Activated CD8-positive, alpha-beta T cell treated with anti-CD3 and anti-CD28 coated beads, Interleukin-2, amount 10 ng/mL, durations not matched to agents 7 days and 5 days (primary cell): ENCODE measurements at regions not wholly inside any gene's neighbourhood (a gene's known extent, or its start where the extent isn't known, plus 50 kb on each side); places are given as distances from the start of the nearest gene placed in this dataset.

Experiments
- ATAC-seq: fragments of 150-1000 bp; cut with Tn5 transposase; one replicate; pipeline ENCODE4 v1.10.0; 2021; ENCODE audit warnings: moderate library complexity
- CTCF ChIA-PET: fragments of 350-600 bp; sonication (Branson Sonifier 250); formaldehyde crosslinking; loops from one replicate; lab custom pipeline; 2021; ENCODE audit warnings: antibody characterized with exemption; lab: Charles Lee
- POLR2A ChIA-PET: fragments of 350-600 bp; sonication (Branson Sonifier 250); formaldehyde crosslinking; loops from one replicate; lab custom pipeline; 2021; ENCODE audit warnings: antibody characterized with exemption; lab: Charles Lee
- DNase-seq: peaks from one replicate; pipeline ENCODE4 v3.0.0-alpha.2; 2020
- H3K27ac Mint-ChIP-seq: one replicate; pipeline ENCODE4 v1.8.0; 2021; ENCODE audit warnings: mild to moderate bottlenecking, mixed read lengths
- H3K27me3 Mint-ChIP-seq: one replicate; pipeline ENCODE4 v1.8.0; 2021; ENCODE audit warnings: low read depth, mixed read lengths
- H3K36me3 Mint-ChIP-seq: one replicate; pipeline ENCODE4 v1.8.0; 2021; ENCODE audit warnings: low read depth, mixed read lengths
- H3K4me1 Mint-ChIP-seq: one replicate; pipeline ENCODE4 v1.8.0; 2021; ENCODE audit warnings: low read depth, mixed read lengths
- H3K4me3 Mint-ChIP-seq: one replicate; pipeline ENCODE4 v1.8.0; 2021; ENCODE audit warnings: mild to moderate bottlenecking, mixed read lengths
- H3K9me3 Mint-ChIP-seq: one replicate; pipeline ENCODE4 v1.8.0; 2022; ENCODE audit warnings: mixed read lengths; ENCODE audit not compliant: insufficient read depth

- H3K4me1 Mint-ChIP-seq: no peaks in the 10 kb centered on the region
- DNase-seq (no peak), ATAC-seq (no peak)
- H3K4me3 Mint-ChIP-seq: no peak overlapping the region
- H3K27me3 Mint-ChIP-seq: peaks cover 3% of the 10 kb centered on the region
- no peak overlapping the region for H3K27ac Mint-ChIP-seq
- H3K36me3 Mint-ChIP-seq: no peaks in the 10 kb centered on the region
- ChIA-PET POLR2A (no interaction called here), CTCF (no interaction called here)
- H3K9me3 Mint-ChIP-seq: no peaks in the 10 kb centered on the region
These were observed 65.2 kb downstream of the OTX2 start for GRCh38 chr14:56745097-56745496.

- Mint-ChIP-seq H3K36me3 (no peaks in the 10 kb centered on the region), H3K27ac (no peak overlapping the region), H3K4me1 (no peaks in the 10 kb centered on the region), H3K27me3 (no peaks in the 10 kb centered on the region), H3K4me3 (no peak overlapping the region), H3K9me3 (no peaks in the 10 kb centered on the region)
- ChIA-PET CTCF (no interaction called here), POLR2A (no interaction called here)
- ATAC-seq (no peak), DNase-seq (no peak)
These were observed 66.3 kb downstream of the OTX2 start for GRCh38 chr14:56744016-56744415.

- ATAC-seq: no peak
- CTCF ChIA-PET: no interaction called here
- no peaks in the 10 kb centered on the region for H3K9me3 Mint-ChIP-seq
- H3K36me3 Mint-ChIP-seq: no peaks in the 10 kb centered on the region
- H3K27ac Mint-ChIP-seq: no peak overlapping the region
- no peak for DNase-seq
- H3K27me3 Mint-ChIP-seq: no peaks in the 10 kb centered on the region
- H3K4me1 Mint-ChIP-seq: no peaks in the 10 kb centered on the region
- no peak overlapping the region for H3K4me3 Mint-ChIP-seq
- POLR2A ChIA-PET: no interaction called here
These were observed 67.8 kb downstream of the OTX2 start for GRCh38 chr14:56742391-56742878.

- CTCF ChIA-PET: no interaction called here
- H3K4me1 Mint-ChIP-seq: no peaks in the 10 kb centered on the region
- no peak for ATAC-seq
- DNase-seq: no peak
- POLR2A ChIA-PET: no interaction called here
- H3K27me3 Mint-ChIP-seq: no peaks in the 10 kb centered on the region
- H3K36me3 Mint-ChIP-seq: no peaks in the 10 kb centered on the region
- no peaks in the 10 kb centered on the region for H3K9me3 Mint-ChIP-seq
- H3K27ac Mint-ChIP-seq: no peak overlapping the region
- H3K4me3 Mint-ChIP-seq: no peak overlapping the region
These were observed 69.0 kb downstream of the OTX2 start for GRCh38 chr14:56741325-56741724.

- no peak for ATAC-seq
- DNase-seq: no peak
- Mint-ChIP-seq H3K9me3 (no peaks in the 10 kb centered on the region), H3K4me1 (no peaks in the 10 kb centered on the region), H3K27me3 (peaks cover 8% of the 10 kb centered on the region), H3K4me3 (no peak overlapping the region), H3K27ac (no peak overlapping the region), H3K36me3 (no peaks in the 10 kb centered on the region)
- ChIA-PET CTCF (no interaction called here), POLR2A (no interaction called here)
These were observed 72.3 kb downstream of the OTX2 start for GRCh38 chr14:56738020-56738419.

- H3K36me3 Mint-ChIP-seq: no peaks in the 10 kb centered on the region
- DNase-seq (no peak), ATAC-seq (no peak)
- ChIA-PET CTCF (no interaction called here), POLR2A (interaction anchor here (0.6 kb wide), 1 partner anchor 1488 kb away, joined by 3 read pairs; no protein-coding TSS in a partner anchor)
- H3K27ac Mint-ChIP-seq: no peak overlapping the region
- H3K27me3 Mint-ChIP-seq: peaks cover 28% of the 10 kb centered on the region
- H3K9me3 Mint-ChIP-seq: no peaks in the 10 kb centered on the region
- H3K4me3 Mint-ChIP-seq: no peak overlapping the region
- H3K4me1 Mint-ChIP-seq: no peaks in the 10 kb centered on the region
These were observed 76.9 kb downstream of the OTX2 start for GRCh38 chr14:56733396-56733795.

GRCh38 chr14:56731187-56731586 is 79.1 kb downstream of the OTX2 start:
- ATAC-seq: no peak
- Mint-ChIP-seq H3K27ac (no peak overlapping the region), H3K27me3 (peaks cover 28% of the 10 kb centered on the region), H3K4me3 (no peak overlapping the region), H3K36me3 (no peaks in the 10 kb centered on the region), H3K9me3 (no peaks in the 10 kb centered on the region), H3K4me1 (no peaks in the 10 kb centered on the region)
- ChIA-PET CTCF (no interaction called here), POLR2A (no interaction called here)
- no peak for DNase-seq

- Mint-ChIP-seq H3K4me1 (no peaks in the 10 kb centered on the region), H3K36me3 (no peaks in the 10 kb centered on the region), H3K9me3 (no peaks in the 10 kb centered on the region), H3K27ac (no peak overlapping the region), H3K27me3 (peaks cover 28% of the 10 kb centered on the region), H3K4me3 (no peak overlapping the region)
- POLR2A ChIA-PET: no interaction called here
- ATAC-seq: no peak
- no peak for DNase-seq
- CTCF ChIA-PET: no interaction called here
These were observed 79.6 kb downstream of the OTX2 start for GRCh38 chr14:56730538-56731145.

GRCh38 chr14:56724013-56724412 is 86.3 kb downstream of the OTX2 start:
- Mint-ChIP-seq H3K4me3 (no peak overlapping the region), H3K27me3 (peaks cover 5% of the 10 kb centered on the region), H3K4me1 (no peaks in the 10 kb centered on the region), H3K27ac (no peak overlapping the region), H3K9me3 (no peaks in the 10 kb centered on the region), H3K36me3 (no peaks in the 10 kb centered on the region)
- ChIA-PET CTCF (no interaction called here), POLR2A (no interaction called here)
- no peak for ATAC-seq
- DNase-seq: no peak

- CTCF ChIA-PET: no interaction called here
- ATAC-seq (no peak), DNase-seq (no peak)
- Mint-ChIP-seq H3K4me1 (no peaks in the 10 kb centered on the region), H3K4me3 (no peak overlapping the region), H3K27ac (no peak overlapping the region), H3K9me3 (no peaks in the 10 kb centered on the region), H3K27me3 (peaks cover 6% of the 10 kb centered on the region), H3K36me3 (no peaks in the 10 kb centered on the region)
- POLR2A ChIA-PET: no interaction called here
These were observed 86.9 kb downstream of the OTX2 start for GRCh38 chr14:56723418-56723817.

GRCh38 chr14:56720703-56721460 is 89.4 kb downstream of the OTX2 start:
- no peaks in the 10 kb centered on the region for H3K9me3 Mint-ChIP-seq
- ChIA-PET POLR2A (no interaction called here), CTCF (no interaction called here)
- DNase-seq: no peak
- peaks cover 6% of the 10 kb centered on the region for H3K27me3 Mint-ChIP-seq
- H3K36me3 Mint-ChIP-seq: no peaks in the 10 kb centered on the region
- no peak overlapping the region for H3K4me3 Mint-ChIP-seq
- H3K27ac Mint-ChIP-seq: no peak overlapping the region
- no peaks in the 10 kb centered on the region for H3K4me1 Mint-ChIP-seq
- no peak for ATAC-seq

GRCh38 chr14:56718312-56718711 is 92.0 kb downstream of the OTX2 start:
- CTCF ChIA-PET: no interaction called here
- H3K4me1 Mint-ChIP-seq: no peaks in the 10 kb centered on the region
- H3K4me3 Mint-ChIP-seq: no peak overlapping the region
- DNase-seq: no peak
- H3K36me3 Mint-ChIP-seq: no peaks in the 10 kb centered on the region
- POLR2A ChIA-PET: no interaction called here
- H3K9me3 Mint-ChIP-seq: no peaks in the 10 kb centered on the region
- H3K27me3 Mint-ChIP-seq: peaks cover 4% of the 10 kb centered on the region
- no peak overlapping the region for H3K27ac Mint-ChIP-seq
- no peak for ATAC-seq
